Vagina (tissue), 2 donors: ENCODE measurements at regions not wholly inside any gene's neighbourhood (a gene's known extent, or its start where the extent isn't known, plus 50 kb on each side); places are given as distances from the start of the nearest gene placed in this dataset.

Experiments used
- POLR2A ChIP-seq, 2 donors: fragments of 450-650 bp; IDR thresholded peaks; one replicate each; pipeline ENCODE4 v1.6.1; 2017; ENCODE audit warnings: antibody characterized with exemption in 2 of 2, mild to moderate bottlenecking in 2 of 2, moderate library complexity in 2 of 2
- TF ChIP-seq, protein P1 (sequence below), 3 experiments: fragments of 450-650 bp in 2 of 3; fragments of 200-600 bp in 1 of 3; sonication (generic) in 1 of 3; IDR thresholded peaks; one replicate each; pipeline ENCODE4 v1.5.1; 2017 to 2019; ENCODE audit warnings: antibody characterized with exemption in 3 of 3, mild to moderate bottlenecking in 2 of 3, moderate library complexity in 2 of 3

GRCh38 chr7:25844102-25844870 lies 307.7 kb upstream of the NFE2L3 start:
- TF ChIP-seq POLR2A (IDR thresholded peaks at IDR 0.05), result no peak
- TF ChIP-seq, protein P1, sequence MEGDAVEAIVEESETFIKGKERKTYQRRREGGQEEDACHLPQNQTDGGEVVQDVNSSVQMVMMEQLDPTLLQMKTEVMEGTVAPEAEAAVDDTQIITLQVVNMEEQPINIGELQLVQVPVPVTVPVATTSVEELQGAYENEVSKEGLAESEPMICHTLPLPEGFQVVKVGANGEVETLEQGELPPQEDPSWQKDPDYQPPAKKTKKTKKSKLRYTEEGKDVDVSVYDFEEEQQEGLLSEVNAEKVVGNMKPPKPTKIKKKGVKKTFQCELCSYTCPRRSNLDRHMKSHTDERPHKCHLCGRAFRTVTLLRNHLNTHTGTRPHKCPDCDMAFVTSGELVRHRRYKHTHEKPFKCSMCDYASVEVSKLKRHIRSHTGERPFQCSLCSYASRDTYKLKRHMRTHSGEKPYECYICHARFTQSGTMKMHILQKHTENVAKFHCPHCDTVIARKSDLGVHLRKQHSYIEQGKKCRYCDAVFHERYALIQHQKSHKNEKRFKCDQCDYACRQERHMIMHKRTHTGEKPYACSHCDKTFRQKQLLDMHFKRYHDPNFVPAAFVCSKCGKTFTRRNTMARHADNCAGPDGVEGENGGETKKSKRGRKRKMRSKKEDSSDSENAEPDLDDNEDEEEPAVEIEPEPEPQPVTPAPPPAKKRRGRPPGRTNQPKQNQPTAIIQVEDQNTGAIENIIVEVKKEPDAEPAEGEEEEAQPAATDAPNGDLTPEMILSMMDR (IDR thresholded peaks at IDR 0.05), result no peak
